Fibroblast of lung (primary cell): ENCODE measurements at regions not wholly inside any gene's neighbourhood (a gene's known extent, or its start where the extent isn't known, plus 50 kb on each side); places are given as distances from the start of the nearest gene placed in this dataset.

Experiments
- EZH2 ChIP-seq: IDR thresholded peaks from 2 replicates; pipeline ENCODE4 v1.5.1; 2012; ENCODE audit warnings: low read length, control low read depth, mild to moderate bottlenecking; ENCODE audit errors: missing control alignments
- TF ChIP-seq, protein P1 (sequence below), 2 donors: IDR thresholded peaks in 1 of 2; conservative IDR thresholded peaks in 1 of 2; 1 replicate in 1 of 2; 2 replicates in 1 of 2; pipeline ENCODE4 v1.5.1; 2011 to 2012; ENCODE audit warnings: low read length in 2 of 2, control low read depth in 1 of 2, inconsistent platforms in 1 of 2, low read depth in 1 of 2, mild to moderate bottlenecking in 1 of 2

DNA sequence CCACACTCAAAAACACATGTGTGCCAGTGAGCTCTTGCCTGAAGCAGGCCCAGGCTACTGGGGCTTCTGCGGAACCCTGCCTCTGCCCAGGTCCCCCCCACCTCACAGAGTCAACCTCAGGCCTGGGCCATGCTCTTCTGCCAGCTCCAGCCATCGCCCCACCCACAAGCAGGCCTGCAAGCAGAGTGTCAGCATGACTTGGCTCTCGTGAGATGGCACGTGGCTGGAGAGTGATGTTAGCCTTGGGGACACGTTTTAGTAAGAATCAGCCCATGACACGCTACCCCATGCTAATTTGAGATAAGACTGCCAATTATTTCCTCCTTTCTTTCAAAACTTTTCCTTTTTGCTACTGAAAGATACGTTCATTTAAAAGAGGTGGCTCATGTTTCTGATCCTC is 351.7 kb downstream of the IRX2 start:
- TF ChIP-seq, protein P1, sequence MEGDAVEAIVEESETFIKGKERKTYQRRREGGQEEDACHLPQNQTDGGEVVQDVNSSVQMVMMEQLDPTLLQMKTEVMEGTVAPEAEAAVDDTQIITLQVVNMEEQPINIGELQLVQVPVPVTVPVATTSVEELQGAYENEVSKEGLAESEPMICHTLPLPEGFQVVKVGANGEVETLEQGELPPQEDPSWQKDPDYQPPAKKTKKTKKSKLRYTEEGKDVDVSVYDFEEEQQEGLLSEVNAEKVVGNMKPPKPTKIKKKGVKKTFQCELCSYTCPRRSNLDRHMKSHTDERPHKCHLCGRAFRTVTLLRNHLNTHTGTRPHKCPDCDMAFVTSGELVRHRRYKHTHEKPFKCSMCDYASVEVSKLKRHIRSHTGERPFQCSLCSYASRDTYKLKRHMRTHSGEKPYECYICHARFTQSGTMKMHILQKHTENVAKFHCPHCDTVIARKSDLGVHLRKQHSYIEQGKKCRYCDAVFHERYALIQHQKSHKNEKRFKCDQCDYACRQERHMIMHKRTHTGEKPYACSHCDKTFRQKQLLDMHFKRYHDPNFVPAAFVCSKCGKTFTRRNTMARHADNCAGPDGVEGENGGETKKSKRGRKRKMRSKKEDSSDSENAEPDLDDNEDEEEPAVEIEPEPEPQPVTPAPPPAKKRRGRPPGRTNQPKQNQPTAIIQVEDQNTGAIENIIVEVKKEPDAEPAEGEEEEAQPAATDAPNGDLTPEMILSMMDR (conservative IDR thresholded peaks at IDR 0.05 in 1 of 2, IDR thresholded peaks at IDR 0.05 in 1 of 2; ENCODE audit: low read depth in 1 of 2, low read length in 2 of 2), result no peak
- no peak for TF ChIP-seq EZH2
